Liver (tissue), 3 donors: ENCODE measurements at regions not wholly inside any gene's neighbourhood (a gene's known extent, or its start where the extent isn't known, plus 50 kb on each side); places are given as distances from the start of the nearest gene placed in this dataset.

Experiments used
- JUND ChIP-seq, 2 donors: IDR thresholded peaks; 2 replicates each; pipeline ENCODE4 v1.6.1; 2016; ENCODE audit warnings: antibody characterized with exemption in 2 of 2
- YY1 ChIP-seq: IDR thresholded peaks from 2 replicates; pipeline ENCODE4 v1.6.1; 2016; ENCODE audit warnings: antibody characterized with exemption, mild to moderate bottlenecking
- TF ChIP-seq, protein P1 (sequence below): fragments of 150-350 bp; IDR thresholded peaks from 2 replicates; pipeline ENCODE4 v1.5.1; 2017; ENCODE audit warnings: improper control_type of control experiment, low read depth, low read length; ENCODE audit not compliant: missing input control
- TF ChIP-seq, protein P2 (sequence below): IDR thresholded peaks from 2 replicates; pipeline ENCODE4 v1.6.1; 2016; ENCODE audit warnings: antibody characterized with exemption
- donor health status: healthy.
- donor health status: healthy.

DNA sequence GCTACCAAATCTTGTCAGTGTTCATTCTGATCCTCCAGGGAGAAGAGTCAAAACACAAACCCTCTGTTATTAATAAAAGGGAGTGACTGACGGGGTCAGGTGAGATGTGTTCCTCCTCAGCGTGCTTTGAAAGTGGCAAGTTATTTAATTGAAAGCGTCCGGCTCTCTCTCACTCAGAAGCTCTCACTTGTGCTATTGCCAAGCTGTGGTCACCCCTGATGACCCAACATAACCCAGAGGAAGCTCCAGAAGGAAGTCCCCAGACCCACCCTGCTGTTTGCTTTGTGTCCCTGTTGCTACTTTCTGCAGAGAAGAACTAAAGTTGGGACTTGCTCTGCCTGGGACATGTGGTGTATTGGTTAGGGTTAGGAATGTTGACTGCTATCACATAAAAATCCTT is 235.6 kb downstream of the EDEM1 start:
- TF ChIP-seq, protein P1, sequence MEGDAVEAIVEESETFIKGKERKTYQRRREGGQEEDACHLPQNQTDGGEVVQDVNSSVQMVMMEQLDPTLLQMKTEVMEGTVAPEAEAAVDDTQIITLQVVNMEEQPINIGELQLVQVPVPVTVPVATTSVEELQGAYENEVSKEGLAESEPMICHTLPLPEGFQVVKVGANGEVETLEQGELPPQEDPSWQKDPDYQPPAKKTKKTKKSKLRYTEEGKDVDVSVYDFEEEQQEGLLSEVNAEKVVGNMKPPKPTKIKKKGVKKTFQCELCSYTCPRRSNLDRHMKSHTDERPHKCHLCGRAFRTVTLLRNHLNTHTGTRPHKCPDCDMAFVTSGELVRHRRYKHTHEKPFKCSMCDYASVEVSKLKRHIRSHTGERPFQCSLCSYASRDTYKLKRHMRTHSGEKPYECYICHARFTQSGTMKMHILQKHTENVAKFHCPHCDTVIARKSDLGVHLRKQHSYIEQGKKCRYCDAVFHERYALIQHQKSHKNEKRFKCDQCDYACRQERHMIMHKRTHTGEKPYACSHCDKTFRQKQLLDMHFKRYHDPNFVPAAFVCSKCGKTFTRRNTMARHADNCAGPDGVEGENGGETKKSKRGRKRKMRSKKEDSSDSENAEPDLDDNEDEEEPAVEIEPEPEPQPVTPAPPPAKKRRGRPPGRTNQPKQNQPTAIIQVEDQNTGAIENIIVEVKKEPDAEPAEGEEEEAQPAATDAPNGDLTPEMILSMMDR, result no peak
- TF ChIP-seq, protein P2, sequence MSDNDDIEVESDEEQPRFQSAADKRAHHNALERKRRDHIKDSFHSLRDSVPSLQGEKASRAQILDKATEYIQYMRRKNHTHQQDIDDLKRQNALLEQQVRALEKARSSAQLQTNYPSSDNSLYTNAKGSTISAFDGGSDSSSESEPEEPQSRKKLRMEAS, result no peak
- TF ChIP-seq YY1, result no peak
- no peak for TF ChIP-seq JUND (IDR thresholded peaks at IDR 0.05)
